ENCODE measurements at regions not wholly inside any gene's neighbourhood (a gene's known extent, or its start where the extent isn't known, plus 50 kb on each side); places are given as distances from the start of the nearest gene placed in this dataset.
"Not testable (repeated sequence)": the region's sequence is repeated elsewhere in the genome, so short reads cannot be mapped to it uniquely, and the experiment has no call there.

GRCh38 chr17:70510288-70510687 lies 341.0 kb downstream of the KCNJ2 start:
- no peak overlapping the region for H3K27ac ChIP-seq (ENCODE audit: low read depth, low read length)
- peaks cover 0 to 4% (median 0%) of the 10 kb centered on the region in 5 donors for H3K9me3 Mint-ChIP-seq
- H3K36me3 ChIP-seq (ENCODE audit: insufficient read depth, low read length) = no peaks in the 10 kb centered on the region
- no peak overlapping the region for H3K4me3 Mint-ChIP-seq
- no peaks in the 10 kb centered on the region for H3K27me3 Mint-ChIP-seq
- no peak overlapping the region for H3K4me3 ChIP-seq (ENCODE audit: low read length)
- no peaks in the 10 kb centered on the region for H3K27me3 ChIP-seq (ENCODE audit: insufficient read depth, low read length, poor library complexity, severe bottlenecking)
- no peak overlapping the region for H3K27ac Mint-ChIP-seq
- no peaks in the 10 kb centered on the region for H3K4me1 ChIP-seq (ENCODE audit: insufficient read depth, low read length)
- ChIA-PET POLR2A (no interaction called here), CTCF (no interaction called here)
- no peaks in the 10 kb centered on the region for H3K9me3 ChIP-seq (ENCODE audit: low read length)
- H3K36me3 Mint-ChIP-seq = no peaks in the 10 kb centered on the region
- no peak for DNase-seq
- no peaks in the 10 kb centered on the region for H3K4me1 Mint-ChIP-seq

GRCh38 chr17:70517816-70518215 lies 348.5 kb downstream of the KCNJ2 start:
- no peak for DNase-seq
- CTCF ChIA-PET = no interaction called here
- Mint-ChIP-seq H3K27me3 (no peaks in the 10 kb centered on the region), H3K9me3 (peaks cover 0 to 10% (median 0%) of the 10 kb centered on the region in 5 donors), H3K27ac (no peak overlapping the region), H3K4me1 (no peaks in the 10 kb centered on the region), H3K36me3 (no peaks in the 10 kb centered on the region), H3K4me3 (no peak overlapping the region)
- Histone ChIP-seq H3K27me3 (ENCODE audit: insufficient read depth, low read length, poor library complexity, severe bottlenecking) (no peaks in the 10 kb centered on the region), H3K4me3 (ENCODE audit: low read length) (no peak overlapping the region), H3K27ac (ENCODE audit: low read depth, low read length) (no peak overlapping the region), H3K36me3 (ENCODE audit: insufficient read depth, low read length) (no peaks in the 10 kb centered on the region), H3K9me3 (ENCODE audit: low read length) (no peaks in the 10 kb centered on the region), H3K4me1 (ENCODE audit: insufficient read depth, low read length) (no peaks in the 10 kb centered on the region)
- POLR2A ChIA-PET = no interaction called here

- POLR2A ChIA-PET = no interaction called here
- H3K4me1 Mint-ChIP-seq = no peaks in the 10 kb centered on the region
Measured at GRCh38 chr17:70519300-70519699, 350.0 kb downstream of the KCNJ2 start.

GRCh38 chr17:70520447-70520846 lies 351.1 kb downstream of the KCNJ2 start:
- Mint-ChIP-seq H3K27me3 (no peaks in the 10 kb centered on the region), H3K9me3 (peaks cover 0 to 10% (median 2%) of the 10 kb centered on the region in 5 donors), H3K27ac (no peak overlapping the region), H3K36me3 (no peaks in the 10 kb centered on the region), H3K4me3 (no peak overlapping the region), H3K4me1 (no peaks in the 10 kb centered on the region)
- no peaks in the 10 kb centered on the region for H3K4me1 ChIP-seq (ENCODE audit: insufficient read depth, low read length)
- H3K9me3 ChIP-seq (ENCODE audit: low read length) = no peaks in the 10 kb centered on the region
- H3K27me3 ChIP-seq (ENCODE audit: insufficient read depth, low read length, poor library complexity, severe bottlenecking) = no peaks in the 10 kb centered on the region
- H3K27ac ChIP-seq (ENCODE audit: low read depth, low read length) = no peak overlapping the region
- CTCF ChIA-PET = no interaction called here
- no peaks in the 10 kb centered on the region for H3K36me3 ChIP-seq (ENCODE audit: insufficient read depth, low read length)
- no peak for DNase-seq
- H3K4me3 ChIP-seq (ENCODE audit: low read length) = no peak overlapping the region
- POLR2A ChIA-PET = no interaction called here

More at GRCh38 chr17:70519300-70519699, 350.0 kb downstream of the KCNJ2 start:
- Mint-ChIP-seq H3K27me3 (no peaks in the 10 kb centered on the region), H3K36me3 (no peaks in the 10 kb centered on the region), H3K9me3 (peaks cover 0 to 10% (median 2%) of the 10 kb centered on the region in 5 donors), H3K4me3 (no peak overlapping the region), H3K27ac (no peak overlapping the region)
- DNase-seq = no peak
- CTCF ChIA-PET = no interaction called here
- Histone ChIP-seq H3K4me3 (ENCODE audit: low read length) (no peak overlapping the region), H3K27ac (ENCODE audit: low read depth, low read length) (no peak overlapping the region), H3K4me1 (ENCODE audit: insufficient read depth, low read length) (no peaks in the 10 kb centered on the region), H3K36me3 (ENCODE audit: insufficient read depth, low read length) (no peaks in the 10 kb centered on the region), H3K9me3 (ENCODE audit: low read length) (no peaks in the 10 kb centered on the region), H3K27me3 (ENCODE audit: insufficient read depth, low read length, poor library complexity, severe bottlenecking) (no peaks in the 10 kb centered on the region)

- no peak overlapping the region for H3K4me3 ChIP-seq (ENCODE audit: low read length)
- H3K27me3 ChIP-seq (ENCODE audit: insufficient read depth, low read length, poor library complexity, severe bottlenecking) = no peaks in the 10 kb centered on the region
- no peaks in the 10 kb centered on the region for H3K36me3 ChIP-seq (ENCODE audit: insufficient read depth, low read length)
- H3K4me3 Mint-ChIP-seq = no peak overlapping the region
- peaks cover 0 to 6% (median 2%) of the 10 kb centered on the region in 5 donors for H3K9me3 Mint-ChIP-seq
- no peaks in the 10 kb centered on the region for H3K36me3 Mint-ChIP-seq
- ChIA-PET POLR2A (no interaction called here), CTCF (no interaction called here)
- H3K4me1 Mint-ChIP-seq = no peaks in the 10 kb centered on the region
- no peak overlapping the region for H3K27ac ChIP-seq (ENCODE audit: low read depth, low read length)
- H3K27me3 Mint-ChIP-seq = no peaks in the 10 kb centered on the region
- H3K4me1 ChIP-seq (ENCODE audit: insufficient read depth, low read length) = no peaks in the 10 kb centered on the region
- H3K27ac Mint-ChIP-seq = no peak overlapping the region
- DNase-seq = no peak
- no peaks in the 10 kb centered on the region for H3K9me3 ChIP-seq (ENCODE audit: low read length)
Measured at GRCh38 chr17:70520956-70521355, 351.6 kb downstream of the KCNJ2 start.

- Mint-ChIP-seq H3K4me1 (no peaks in the 10 kb centered on the region), H3K9me3 (peaks cover 0 to 4% (median 2%) of the 10 kb centered on the region in 5 donors), H3K4me3 (no peak overlapping the region), H3K27me3 (no peaks in the 10 kb centered on the region), H3K27ac (no peak overlapping the region), H3K36me3 (no peaks in the 10 kb centered on the region)
- H3K4me1 ChIP-seq (ENCODE audit: insufficient read depth, low read length) = no peaks in the 10 kb centered on the region
- DNase-seq = no peak
- H3K4me3 ChIP-seq (ENCODE audit: low read length) = no peak overlapping the region
- no peaks in the 10 kb centered on the region for H3K27me3 ChIP-seq (ENCODE audit: insufficient read depth, low read length, poor library complexity, severe bottlenecking)
- H3K9me3 ChIP-seq (ENCODE audit: low read length) = no peaks in the 10 kb centered on the region
- no peak overlapping the region for H3K27ac ChIP-seq (ENCODE audit: low read depth, low read length)
- POLR2A ChIA-PET = no interaction called here
- CTCF ChIA-PET = no interaction called here
- H3K36me3 ChIP-seq (ENCODE audit: insufficient read depth, low read length) = no peaks in the 10 kb centered on the region
Measured at GRCh38 chr17:70521821-70522256, 352.5 kb downstream of the KCNJ2 start.

- no peak overlapping the region for H3K4me3 Mint-ChIP-seq
- H3K27ac Mint-ChIP-seq = no peak overlapping the region
- no peaks in the 10 kb centered on the region for H3K27me3 Mint-ChIP-seq
- H3K4me1 Mint-ChIP-seq = no peaks in the 10 kb centered on the region
- CTCF ChIA-PET = no interaction called here
- H3K4me1 ChIP-seq (ENCODE audit: insufficient read depth, low read length) = no peaks in the 10 kb centered on the region
- H3K4me3 ChIP-seq (ENCODE audit: low read length) = no peak overlapping the region
- H3K36me3 ChIP-seq (ENCODE audit: insufficient read depth, low read length) = no peaks in the 10 kb centered on the region
- no peaks in the 10 kb centered on the region for H3K9me3 ChIP-seq (ENCODE audit: low read length)
- no peak overlapping the region for H3K27ac ChIP-seq (ENCODE audit: low read depth, low read length)
- H3K9me3 Mint-ChIP-seq = peaks cover 0 to 4% (median 2%) of the 10 kb centered on the region in 5 donors
- DNase-seq = no peak
- no peaks in the 10 kb centered on the region for H3K27me3 ChIP-seq (ENCODE audit: insufficient read depth, low read length, poor library complexity, severe bottlenecking)
- H3K36me3 Mint-ChIP-seq = no peaks in the 10 kb centered on the region
- POLR2A ChIA-PET = no interaction called here
Measured at GRCh38 chr17:70523426-70523825, 354.1 kb downstream of the KCNJ2 start.

GRCh38 chr17:70525035-70525434 lies 355.7 kb downstream of the KCNJ2 start:
- H3K9me3 ChIP-seq (ENCODE audit: low read length); H3K27me3 Mint-ChIP-seq; H3K4me3 Mint-ChIP-seq; H3K36me3 Mint-ChIP-seq; H3K4me1 Mint-ChIP-seq; H3K9me3 Mint-ChIP-seq; POLR2A ChIA-PET; H3K4me1 ChIP-seq (ENCODE audit: insufficient read depth, low read length); DNase-seq; H3K27ac ChIP-seq (ENCODE audit: low read depth, low read length); H3K4me3 ChIP-seq (ENCODE audit: low read length); H3K27ac Mint-ChIP-seq; H3K36me3 ChIP-seq (ENCODE audit: insufficient read depth, low read length); CTCF ChIA-PET; H3K27me3 ChIP-seq (ENCODE audit: insufficient read depth, low read length, poor library complexity, severe bottlenecking): not testable (repeated sequence)

GRCh38 chr17:70525961-70526360 lies 356.6 kb downstream of the KCNJ2 start:
- Histone ChIP-seq H3K27ac (ENCODE audit: low read depth, low read length) (no peak overlapping the region), H3K36me3 (ENCODE audit: insufficient read depth, low read length) (no peaks in the 10 kb centered on the region), H3K27me3 (ENCODE audit: insufficient read depth, low read length, poor library complexity, severe bottlenecking) (no peaks in the 10 kb centered on the region), H3K4me1 (ENCODE audit: insufficient read depth, low read length) (no peaks in the 10 kb centered on the region), H3K4me3 (ENCODE audit: low read length) (no peak overlapping the region), H3K9me3 (ENCODE audit: low read length) (no peaks in the 10 kb centered on the region)
- H3K27ac Mint-ChIP-seq = no peak overlapping the region
- DNase-seq = no peak
- H3K36me3 Mint-ChIP-seq = no peaks in the 10 kb centered on the region
- no peak overlapping the region for H3K4me3 Mint-ChIP-seq
- POLR2A ChIA-PET = no interaction called here
- H3K27me3 Mint-ChIP-seq = no peaks in the 10 kb centered on the region
- CTCF ChIA-PET = no interaction called here
- H3K4me1 Mint-ChIP-seq = no peaks in the 10 kb centered on the region
- peaks cover 0 to 6% (median 0%) of the 10 kb centered on the region in 5 donors for H3K9me3 Mint-ChIP-seq

All from CD8-positive, alpha-beta memory T cell (primary cell).